ENCODE measurements at regions not wholly inside any gene's neighbourhood (a gene's known extent, or its start where the extent isn't known, plus 50 kb on each side); places are given as distances from the start of the nearest gene placed in this dataset.

GRCh38 chr1:55935236-55935635, 644.1 kb downstream of the PLPP3 start:
- Mint-ChIP-seq H3K9me3 (peaks cover 0 to 5% of the 10 kb centered on the region in 2 donors), H3K27ac (no peak overlapping the region), H3K36me3 (ENCODE audit: insufficient read depth) (no peaks in the 10 kb centered on the region), H3K27me3 (no peaks in the 10 kb centered on the region), H3K4me1 (ENCODE audit: low read depth in 2 of 2) (no peaks in the 10 kb centered on the region), H3K4me3 (no peak overlapping the region)
- no peak for ATAC-seq (replicated peaks)
- DNase-seq = no peak

DNA sequence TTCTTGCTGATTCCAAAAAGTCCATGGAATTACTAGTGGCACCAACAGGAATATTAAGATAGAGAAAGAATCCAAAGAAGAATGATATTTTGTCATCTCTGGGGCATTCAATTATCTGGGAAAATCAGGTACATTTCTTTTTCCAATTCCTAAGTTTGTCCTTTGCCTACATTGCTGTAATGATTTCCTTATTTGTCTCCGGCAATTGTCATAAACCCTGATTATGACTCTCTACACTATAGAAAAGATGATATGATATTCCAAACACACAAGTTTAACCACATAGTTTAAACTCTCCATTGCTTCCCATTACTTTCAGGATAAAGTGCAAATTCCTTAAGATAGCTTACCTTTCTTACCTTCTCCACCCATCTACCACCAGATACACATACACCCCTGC, 647.0 kb downstream of the PLPP3 start:
- no peak for DNase-seq
- Mint-ChIP-seq H3K27me3 (peaks cover 0 to 1% of the 10 kb centered on the region in 2 donors), H3K27ac (no peak overlapping the region), H3K9me3 (peaks cover 0 to 5% of the 10 kb centered on the region in 2 donors), H3K36me3 (ENCODE audit: insufficient read depth) (no peaks in the 10 kb centered on the region), H3K4me1 (ENCODE audit: low read depth in 2 of 2) (no peaks in the 10 kb centered on the region), H3K4me3 (no peak overlapping the region)
- ATAC-seq (replicated peaks) = no peak

DNA sequence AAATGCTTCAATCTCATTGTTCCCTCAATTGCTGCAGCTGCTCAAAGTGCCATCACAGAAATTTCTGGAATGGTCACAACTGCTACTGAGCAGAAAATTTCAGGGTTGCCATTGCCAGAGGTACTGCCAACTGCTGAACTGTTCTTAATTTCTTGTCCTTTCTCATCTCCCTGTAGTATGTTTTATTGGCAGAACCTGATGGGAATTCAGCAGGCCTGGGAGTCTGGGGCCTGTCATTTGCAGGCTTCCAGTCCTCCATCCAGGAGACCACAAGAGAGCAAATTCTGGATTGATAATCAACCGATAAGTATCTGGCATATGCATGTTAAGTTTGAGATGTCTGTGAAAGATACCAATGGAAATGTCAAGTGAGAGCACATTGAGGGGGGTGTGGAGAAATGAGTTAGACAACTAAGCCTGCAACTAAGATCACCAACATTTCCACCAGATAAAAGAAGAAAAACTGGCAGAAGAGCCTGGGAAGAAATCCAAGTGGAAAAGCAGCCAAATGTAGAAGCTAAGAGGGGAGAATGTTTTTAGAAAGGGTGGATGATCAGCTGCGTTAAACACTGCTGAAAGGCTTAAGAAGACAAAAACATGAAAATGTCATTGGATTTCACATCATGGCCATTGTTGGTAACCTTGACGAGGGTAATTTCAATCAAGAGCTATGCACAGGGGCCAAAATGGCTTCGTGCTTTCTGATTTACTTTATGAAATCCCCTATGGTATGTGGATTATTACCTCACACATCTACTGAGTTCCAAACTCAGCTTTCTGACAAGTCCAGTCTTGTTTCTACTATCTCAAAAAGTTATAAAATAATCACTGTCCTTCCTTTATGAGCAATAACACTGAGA, 648.1 kb downstream of the PLPP3 start:
- Mint-ChIP-seq H3K27ac (no peak overlapping the region), H3K36me3 (ENCODE audit: insufficient read depth) (no peaks in the 10 kb centered on the region), H3K27me3 (peaks cover 0 to 12% of the 10 kb centered on the region in 2 donors), H3K9me3 (peaks cover 0 to 5% of the 10 kb centered on the region in 2 donors), H3K4me1 (ENCODE audit: low read depth in 2 of 2) (no peaks in the 10 kb centered on the region), H3K4me3 (no peak overlapping the region)
- DNase-seq (no peak), ATAC-seq (replicated peaks) (no peak)

DNA sequence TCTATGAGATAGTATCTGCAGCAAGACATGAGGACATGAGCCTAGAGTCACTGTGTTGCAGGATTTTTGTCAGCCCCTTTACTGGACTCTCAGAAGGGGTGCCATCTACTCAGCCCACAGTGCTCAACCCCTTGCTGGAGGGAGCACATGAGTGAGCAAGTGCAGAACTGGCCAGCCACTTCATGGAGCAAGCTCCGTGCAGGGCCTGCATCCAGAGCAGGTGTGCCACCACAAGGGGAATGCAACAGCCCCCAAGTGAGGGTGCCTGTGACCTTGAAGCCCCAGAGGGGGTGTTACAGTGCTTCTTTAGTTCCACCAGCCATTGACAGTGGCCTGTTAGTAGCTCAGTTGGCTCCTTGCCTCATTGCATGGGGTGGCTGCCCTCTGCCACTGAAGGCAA, 649.7 kb downstream of the PLPP3 start:
- no peak overlapping the region for H3K4me3 Mint-ChIP-seq
- peaks cover 0 to 15% of the 10 kb centered on the region in 2 donors for H3K27me3 Mint-ChIP-seq
- peaks cover 0 to 2% of the 10 kb centered on the region in 2 donors for H3K9me3 Mint-ChIP-seq
- H3K4me1 Mint-ChIP-seq (ENCODE audit: low read depth in 2 of 2) = no peaks in the 10 kb centered on the region
- H3K27ac Mint-ChIP-seq = no peak overlapping the region
- ATAC-seq (replicated peaks) (no peak), DNase-seq (no peak)
- H3K36me3 Mint-ChIP-seq (ENCODE audit: insufficient read depth) = no peaks in the 10 kb centered on the region

DNA sequence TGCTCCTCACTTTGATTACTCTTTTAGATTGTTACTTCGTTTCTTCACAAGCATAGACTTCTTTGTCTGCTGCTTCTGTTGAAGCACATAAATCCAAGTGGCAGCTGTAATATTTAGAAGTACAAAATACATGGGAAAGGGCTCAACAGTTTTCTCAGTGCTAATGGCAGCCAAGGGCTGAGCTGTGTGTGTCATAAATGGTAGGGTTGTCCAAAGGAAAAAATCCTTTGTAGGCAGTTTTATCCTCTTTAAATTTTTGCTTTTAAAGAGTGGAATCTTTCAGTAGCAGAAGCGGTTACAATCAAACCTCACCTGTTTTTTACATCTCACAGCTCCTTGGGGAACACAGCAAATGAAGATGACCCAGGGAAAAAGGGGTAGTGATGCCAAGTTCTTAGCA, 650.8 kb downstream of the PLPP3 start:
- ATAC-seq (replicated peaks) (no peak), DNase-seq (no peak)
- H3K9me3 Mint-ChIP-seq = no peaks in the 10 kb centered on the region
- H3K27me3 Mint-ChIP-seq = peaks cover 0 to 15% of the 10 kb centered on the region in 2 donors
- no peak overlapping the region for H3K4me3 Mint-ChIP-seq
- no peaks in the 10 kb centered on the region for H3K36me3 Mint-ChIP-seq (ENCODE audit: insufficient read depth)
- no peak overlapping the region for H3K27ac Mint-ChIP-seq
- no peaks in the 10 kb centered on the region for H3K4me1 Mint-ChIP-seq (ENCODE audit: low read depth in 2 of 2)

DNA sequence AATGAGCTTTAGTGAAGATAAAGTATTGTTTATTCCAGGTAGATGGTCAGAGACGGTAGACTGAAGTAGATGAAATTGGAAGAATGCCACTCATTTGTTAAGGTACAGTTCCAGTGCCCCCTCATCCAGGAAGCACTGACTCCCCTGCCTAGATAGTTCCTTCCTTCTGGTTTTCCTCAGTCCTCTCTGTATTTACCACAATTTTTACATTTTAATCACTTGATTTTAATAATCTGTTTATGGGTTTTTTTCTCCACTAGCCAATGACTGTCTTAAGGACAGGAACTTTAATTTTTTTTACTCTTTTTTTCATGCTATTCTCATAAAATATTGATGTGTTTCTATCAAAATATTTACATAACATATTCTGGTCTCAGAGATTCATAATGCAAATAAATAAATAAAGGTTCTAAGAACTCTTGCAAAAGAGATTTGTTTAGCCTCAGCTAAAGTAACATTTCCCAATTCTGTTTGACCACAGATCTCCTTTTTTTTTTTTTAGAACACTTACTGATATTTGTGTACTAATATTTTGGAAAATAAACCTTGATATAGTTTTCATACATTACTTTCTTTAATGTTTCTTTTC, 651.6 kb downstream of the PLPP3 start:
- H3K27me3 Mint-ChIP-seq = peaks cover 0 to 15% of the 10 kb centered on the region in 2 donors
- DNase-seq (no peak), ATAC-seq (replicated peaks) (no peak)
- H3K9me3 Mint-ChIP-seq = no peaks in the 10 kb centered on the region
- H3K4me3 Mint-ChIP-seq = no peak overlapping the region
- H3K27ac Mint-ChIP-seq = no peak overlapping the region
- no peaks in the 10 kb centered on the region for H3K36me3 Mint-ChIP-seq (ENCODE audit: insufficient read depth)
- no peaks in the 10 kb centered on the region for H3K4me1 Mint-ChIP-seq (ENCODE audit: low read depth in 2 of 2)

DNA sequence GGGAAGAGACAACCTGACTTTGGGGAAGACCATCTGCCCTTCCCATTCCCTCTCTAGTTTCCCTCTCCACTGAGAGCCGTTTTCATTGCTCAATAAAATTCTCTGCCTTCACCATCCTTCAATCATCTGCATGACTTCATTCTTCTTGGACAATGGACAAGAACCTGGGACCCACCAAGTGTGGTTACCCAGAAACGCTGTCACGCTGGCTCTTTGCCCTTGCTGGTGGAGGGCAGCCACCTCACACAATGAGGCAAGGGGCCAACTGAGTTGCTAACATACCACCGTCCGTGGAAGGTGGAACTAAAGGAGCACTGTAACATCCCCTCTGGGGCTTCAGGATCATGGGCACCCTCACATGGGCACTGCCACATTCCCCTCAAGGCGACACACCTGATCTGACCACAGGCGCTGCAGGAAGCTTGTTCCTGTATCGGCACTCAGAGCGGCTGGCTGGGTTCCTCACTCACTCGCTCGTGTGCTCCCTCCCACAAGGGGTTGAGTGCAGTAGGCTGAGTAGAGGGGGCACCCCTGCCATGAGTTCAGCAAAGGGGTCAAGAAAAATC, 652.4 kb downstream of the PLPP3 start:
- peaks cover 0 to 15% of the 10 kb centered on the region in 2 donors for H3K27me3 Mint-ChIP-seq
- H3K36me3 Mint-ChIP-seq (ENCODE audit: insufficient read depth) = no peaks in the 10 kb centered on the region
- no peak overlapping the region for H3K27ac Mint-ChIP-seq
- no peaks in the 10 kb centered on the region for H3K4me1 Mint-ChIP-seq (ENCODE audit: low read depth in 2 of 2)
- no peak for DNase-seq
- no peak for ATAC-seq (replicated peaks)
- H3K9me3 Mint-ChIP-seq = no peaks in the 10 kb centered on the region
- H3K4me3 Mint-ChIP-seq = no peak overlapping the region

DNA sequence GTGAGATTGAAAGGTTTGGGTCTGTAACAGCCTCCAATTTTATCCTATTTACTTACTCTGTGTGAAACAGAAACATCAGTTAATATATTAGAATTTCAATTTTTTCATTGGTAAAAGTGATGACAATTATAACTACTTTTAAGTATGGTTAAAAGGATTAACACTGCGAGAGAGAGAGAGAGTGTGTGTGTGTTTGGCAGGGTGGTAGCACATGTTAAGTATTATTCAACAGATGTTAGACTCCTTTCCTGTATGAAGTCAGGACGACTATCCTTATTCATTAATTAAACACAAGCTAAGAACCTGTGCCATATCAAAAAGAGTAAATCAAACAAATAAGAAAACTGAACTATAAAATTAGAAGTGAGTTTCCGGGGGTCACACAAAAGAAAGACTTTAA, 662.5 kb downstream of the PLPP3 start:
- no peak for ATAC-seq (replicated peaks)
- H3K27me3 Mint-ChIP-seq = no peaks in the 10 kb centered on the region
- no peak for DNase-seq
- no peak overlapping the region for H3K4me3 Mint-ChIP-seq
- H3K4me1 Mint-ChIP-seq (ENCODE audit: low read depth in 2 of 2) = no peaks in the 10 kb centered on the region
- no peak overlapping the region for H3K27ac Mint-ChIP-seq
- H3K9me3 Mint-ChIP-seq = peaks cover 0 to 3% of the 10 kb centered on the region in 2 donors
- no peaks in the 10 kb centered on the region for H3K36me3 Mint-ChIP-seq (ENCODE audit: insufficient read depth)

GRCh38 chr1:55916481-55916880, 662.9 kb downstream of the PLPP3 start:
- H3K4me3 Mint-ChIP-seq = no peak overlapping the region
- ATAC-seq (replicated peaks) = no peak
- no peaks in the 10 kb centered on the region for H3K36me3 Mint-ChIP-seq (ENCODE audit: insufficient read depth)
- no peaks in the 10 kb centered on the region for H3K27me3 Mint-ChIP-seq
- no peak for DNase-seq
- H3K9me3 Mint-ChIP-seq = peaks cover 0 to 3% of the 10 kb centered on the region in 2 donors
- H3K4me1 Mint-ChIP-seq (ENCODE audit: low read depth in 2 of 2) = no peaks in the 10 kb centered on the region
- H3K27ac Mint-ChIP-seq = no peak overlapping the region

- H3K27me3 Mint-ChIP-seq = no peaks in the 10 kb centered on the region
- no peaks in the 10 kb centered on the region for H3K4me1 Mint-ChIP-seq (ENCODE audit: low read depth in 2 of 2)
- no peaks in the 10 kb centered on the region for H3K36me3 Mint-ChIP-seq (ENCODE audit: insufficient read depth)
- no peak for DNase-seq
- peaks cover 0 to 3% of the 10 kb centered on the region in 2 donors for H3K9me3 Mint-ChIP-seq
- no peak overlapping the region for H3K4me3 Mint-ChIP-seq
- no peak for ATAC-seq (replicated peaks)
- H3K27ac Mint-ChIP-seq = no peak overlapping the region
These were observed 665.8 kb downstream of the PLPP3 start for GRCh38 chr1:55913565-55913964.

DNA sequence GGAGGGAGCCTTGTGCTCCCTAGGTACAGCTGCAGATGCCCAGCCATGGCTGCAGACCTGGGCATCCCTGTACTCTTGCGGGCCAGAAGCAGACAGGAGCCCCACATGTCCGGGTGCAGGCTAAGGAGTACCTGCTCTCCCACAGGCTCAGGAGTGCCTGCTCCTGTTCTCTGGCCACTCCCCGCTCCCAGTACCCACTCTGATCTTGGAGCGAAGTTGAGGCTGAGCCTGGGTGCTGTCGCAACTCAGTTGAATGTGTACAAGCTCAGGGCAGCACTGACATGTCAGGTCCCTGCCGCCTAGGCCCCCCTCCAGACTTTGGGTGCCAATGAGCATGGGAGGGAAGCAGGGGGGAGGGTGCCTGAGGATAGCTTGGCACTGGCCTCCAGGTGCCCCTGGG, 666.9 kb downstream of the PLPP3 start:
- peaks cover 0 to 2% of the 10 kb centered on the region in 2 donors for H3K9me3 Mint-ChIP-seq
- DNase-seq (no peak), ATAC-seq (replicated peaks) (no peak)
- H3K4me3 Mint-ChIP-seq = no peak overlapping the region
- H3K27ac Mint-ChIP-seq = no peak overlapping the region
- H3K27me3 Mint-ChIP-seq = no peaks in the 10 kb centered on the region
- no peaks in the 10 kb centered on the region for H3K4me1 Mint-ChIP-seq (ENCODE audit: low read depth in 2 of 2)
- no peaks in the 10 kb centered on the region for H3K36me3 Mint-ChIP-seq (ENCODE audit: insufficient read depth)

- Mint-ChIP-seq H3K36me3 (ENCODE audit: insufficient read depth) (no peaks in the 10 kb centered on the region), H3K27ac (no peak overlapping the region), H3K4me3 (no peak overlapping the region), H3K4me1 (ENCODE audit: low read depth in 2 of 2) (no peaks in the 10 kb centered on the region), H3K9me3 (peaks cover 0 to 1% of the 10 kb centered on the region in 2 donors), H3K27me3 (peaks cover 0 to 9% of the 10 kb centered on the region in 2 donors)
- ATAC-seq (replicated peaks) (no peak), DNase-seq (no peak)
These were observed 674.8 kb downstream of the PLPP3 start for GRCh38 chr1:55904541-55904940.

DNA sequence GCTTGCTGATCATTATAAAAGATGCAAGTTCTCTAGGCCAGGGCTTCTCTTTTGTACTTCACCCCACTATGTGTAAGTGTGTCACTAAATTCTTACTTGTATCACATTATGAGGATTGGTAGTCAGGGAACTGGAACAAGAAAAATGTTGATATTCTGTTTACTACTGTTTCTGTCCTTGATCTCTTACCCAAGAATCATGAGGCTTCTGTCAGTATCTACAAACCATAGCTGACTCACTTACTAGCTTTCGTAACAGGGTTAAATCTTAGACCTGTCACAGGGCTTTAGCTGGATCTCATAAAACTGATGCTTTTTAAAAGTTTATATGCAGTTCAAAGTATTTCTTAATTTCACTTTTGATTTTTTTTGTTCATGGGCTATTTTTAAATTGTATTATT, 681.2 kb downstream of the PLPP3 start:
- Mint-ChIP-seq H3K36me3 (ENCODE audit: insufficient read depth) (no peaks in the 10 kb centered on the region), H3K27me3 (no peaks in the 10 kb centered on the region), H3K9me3 (peaks cover 0 to 4% of the 10 kb centered on the region in 2 donors), H3K4me1 (ENCODE audit: low read depth in 2 of 2) (no peaks in the 10 kb centered on the region), H3K4me3 (no peak overlapping the region), H3K27ac (no peak overlapping the region)
- no peak for ATAC-seq (replicated peaks)
- DNase-seq = no peak

- Mint-ChIP-seq H3K27ac (no peak overlapping the region), H3K36me3 (ENCODE audit: insufficient read depth) (peaks cover 5% of the 10 kb centered on the region), H3K4me3 (no peak overlapping the region), H3K9me3 (peaks cover 7 to 18% of the 10 kb centered on the region in 2 donors), H3K27me3 (peaks cover 0 to 14% of the 10 kb centered on the region in 2 donors), H3K4me1 (ENCODE audit: low read depth in 2 of 2) (no peaks in the 10 kb centered on the region)
- ATAC-seq (replicated peaks) (no peak), DNase-seq (no peak)
These were observed 681.0 kb upstream of the USP24 start for GRCh38 chr1:55896210-55896609.

Measured in effector memory CD8-positive, alpha-beta T cell (primary cell).